ENCODE measurements at regions not wholly inside any gene's neighbourhood (a gene's known extent, or its start where the extent isn't known, plus 50 kb on each side); places are given as distances from the start of the nearest gene placed in this dataset.
A peak's percentile ranks its signal among the peaks of the same experiment; 100 is the strongest.

GRCh38 chr6:153525998-153526397 lies 394.9 kb upstream of the RGS17 start:
- no TSS peak for BruUV-seq (replicated peaks)
- Histone ChIP-seq H3K36me3 (ENCODE audit: insufficient read depth, low read length) (no peaks in the 10 kb centered on the region), H4K20me1 (ENCODE audit: insufficient read depth, low read length) (no peaks in the 10 kb centered on the region), H3K4me1 (ENCODE audit: insufficient read depth, low read length, poor library complexity, severe bottlenecking) (no peaks in the 10 kb centered on the region), H3K9me3 (ENCODE audit: low read length) (no peaks in the 10 kb centered on the region), H3K4me2 (ENCODE audit: low read length) (no peak overlapping the region), H3K79me2 (ENCODE audit: insufficient read depth, low read depth, low read length) (no peaks in the 10 kb centered on the region), H3K9me2 (ENCODE audit: insufficient read depth, low read length) (no peaks in the 10 kb centered on the region), H2AFZ (ENCODE audit: low read length) (no peak overlapping the region), H3K27ac (ENCODE audit: low read depth, low read length, poor library complexity, severe bottlenecking) (no peak overlapping the region), H3K4me3 (ENCODE audit: low read depth, low read length, poor library complexity, severe bottlenecking) (no peak overlapping the region)
- ChIA-PET CTCF (ENCODE audit: unreplicated experiment) (no interaction called here), POLR2A (no interaction called here)
- intact Hi-C loops (cut with micrococcal nuclease; ENCODE audit: unreplicated experiment) = no loop called here
- no peak for DNase-seq (ENCODE audit: low spot score)
- TF ChIP-seq CTCF (conservative IDR thresholded peaks at IDR 0.05; ENCODE audit: low read length) (no peak), EZH2phosphoT487 (IDR thresholded peaks at IDR 0.05; ENCODE audit: borderline replicate concordance, low read depth, low read length) (no peak)

- no peak overlapping the region for H3K4me3 ChIP-seq (ENCODE audit: low read depth, low read length, poor library complexity, severe bottlenecking)
- H2AFZ ChIP-seq (ENCODE audit: low read length) = no peak overlapping the region
- DNase-seq (ENCODE audit: low spot score) = no peak
- H3K9me3 ChIP-seq (ENCODE audit: low read length) = no peaks in the 10 kb centered on the region
- no peak overlapping the region for H3K4me2 ChIP-seq (ENCODE audit: low read length)
- BruUV-seq (replicated peaks) = no TSS peak
- TF ChIP-seq CTCF (conservative IDR thresholded peaks at IDR 0.05; ENCODE audit: low read length) = no peak
- intact Hi-C loops (cut with micrococcal nuclease; ENCODE audit: unreplicated experiment) = no loop called here
- H3K9me2 ChIP-seq (ENCODE audit: insufficient read depth, low read length) = no peaks in the 10 kb centered on the region
- no peaks in the 10 kb centered on the region for H3K36me3 ChIP-seq (ENCODE audit: insufficient read depth, low read length)
- ChIA-PET POLR2A (no interaction called here), CTCF (ENCODE audit: unreplicated experiment) (no interaction called here)
- no peaks in the 10 kb centered on the region for H3K4me1 ChIP-seq (ENCODE audit: insufficient read depth, low read length, poor library complexity, severe bottlenecking)
- no peak overlapping the region for H3K27ac ChIP-seq (ENCODE audit: low read depth, low read length, poor library complexity, severe bottlenecking)
- no peaks in the 10 kb centered on the region for H4K20me1 ChIP-seq (ENCODE audit: insufficient read depth, low read length)
- H3K79me2 ChIP-seq (ENCODE audit: insufficient read depth, low read depth, low read length) = no peaks in the 10 kb centered on the region
Measured at GRCh38 chr6:153523390-153523789, 392.3 kb upstream of the RGS17 start.

GRCh38 chr6:153511896-153512496 lies 380.9 kb upstream of the RGS17 start:
- ChIA-PET POLR2A (no interaction called here), CTCF (ENCODE audit: unreplicated experiment) (no interaction called here)
- no peaks in the 10 kb centered on the region for H3K9me3 ChIP-seq (ENCODE audit: low read length)
- H3K79me2 ChIP-seq (ENCODE audit: insufficient read depth, low read depth, low read length) = no peaks in the 10 kb centered on the region
- 0 out of 2 replicates have a peak overlapping the region, but pooled peaks have one; percentile 46 for H3K4me2 ChIP-seq (ENCODE audit: low read length)
- H3K36me3 ChIP-seq (ENCODE audit: insufficient read depth, low read length) = no peaks in the 10 kb centered on the region
- no peak overlapping the region for H3K27ac ChIP-seq (ENCODE audit: low read depth, low read length, poor library complexity, severe bottlenecking)
- BruUV-seq (replicated peaks) = no TSS peak
- 0 out of 2 replicates have a peak overlapping the region, but pooled peaks have one; percentile 1 for H2AFZ ChIP-seq (ENCODE audit: low read length)
- peak; percentile 78 for TF ChIP-seq CTCF (conservative IDR thresholded peaks at IDR 0.05; ENCODE audit: low read length)
- TF ChIP-seq EZH2phosphoT487 (IDR thresholded peaks at IDR 0.05; ENCODE audit: borderline replicate concordance, low read depth, low read length) = no peak
- H4K20me1 ChIP-seq (ENCODE audit: insufficient read depth, low read length) = no peaks in the 10 kb centered on the region
- H3K4me3 ChIP-seq (ENCODE audit: low read depth, low read length, poor library complexity, severe bottlenecking) = no peak overlapping the region
- DNase-seq (ENCODE audit: low spot score) = peak; percentile 45
- no peaks in the 10 kb centered on the region for H3K4me1 ChIP-seq (ENCODE audit: insufficient read depth, low read length, poor library complexity, severe bottlenecking)
- H3K9me2 ChIP-seq (ENCODE audit: insufficient read depth, low read length) = no peaks in the 10 kb centered on the region
- intact Hi-C loops (cut with micrococcal nuclease; ENCODE audit: unreplicated experiment) = loop anchor here (10.0 kb wide), 1 partner anchor 477 kb away; no protein-coding TSS in a partner anchor
